Fibroblast of upper back skin (primary cell): ENCODE measurements at regions not wholly inside any gene's neighbourhood (a gene's known extent, or its start where the extent isn't known, plus 50 kb on each side); places are given as distances from the start of the nearest gene placed in this dataset.

ENCODE experiments used
- DNase-seq: peaks from one replicate; pipeline ENCODE4 v3.0.0-alpha.2; 2013

GRCh38 chr4:176383273-176384077 is 63.7 kb downstream of the SPCS3 start:
- no peak for DNase-seq

DNA sequence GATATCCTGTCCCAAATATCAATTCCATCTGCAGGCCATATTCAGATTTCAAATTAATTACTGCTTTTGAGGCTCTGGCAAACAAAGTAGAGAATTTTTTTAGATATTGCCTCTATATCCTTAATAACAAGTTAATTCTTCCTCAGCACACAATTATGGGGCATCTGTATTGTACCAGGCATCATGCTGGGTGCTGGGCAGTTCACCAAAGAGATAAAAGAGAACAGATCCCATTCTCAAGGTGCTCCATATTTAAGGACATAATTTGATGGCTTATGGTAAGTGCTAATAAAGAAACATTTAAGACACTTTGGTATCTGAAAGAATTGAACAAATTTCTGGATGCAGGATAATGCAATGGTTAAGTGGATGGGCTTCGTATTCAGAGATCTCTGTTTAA is 65.8 kb downstream of the SPCS3 start:
- no peak for DNase-seq

GRCh38 chr4:176387571-176387970 is 67.8 kb downstream of the SPCS3 start:
- peak; percentile 56 for DNase-seq

GRCh38 chr4:176393306-176394013 is 73.7 kb downstream of the SPCS3 start:
- no peak for DNase-seq

GRCh38 chr4:176400816-176401461 is 81.2 kb downstream of the SPCS3 start:
- DNase-seq, result peak; percentile 87

- peak; percentile 47 for DNase-seq
Observed at GRCh38 chr4:176404621-176405020, 84.9 kb downstream of the SPCS3 start.

GRCh38 chr4:176406297-176406696 is 86.5 kb downstream of the SPCS3 start:
- DNase-seq, result no peak

DNA sequence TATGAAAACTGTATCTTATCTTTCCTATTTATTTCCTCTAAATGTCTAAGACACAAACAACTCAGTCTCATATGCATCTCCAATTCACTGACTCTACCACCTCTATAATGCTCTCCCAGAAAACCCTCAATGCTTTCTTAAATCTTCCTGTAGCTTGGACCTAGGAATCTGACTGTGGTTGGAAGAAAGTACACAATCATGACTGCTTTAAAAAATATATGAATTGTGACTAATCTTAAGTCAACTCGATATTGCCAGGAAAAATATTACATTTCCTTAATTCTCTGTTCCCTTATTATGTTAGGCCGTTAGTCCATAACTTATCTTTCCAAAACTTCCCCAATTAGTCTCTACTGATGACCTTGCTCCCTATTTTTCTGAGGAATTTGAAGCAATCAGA is 87.0 kb downstream of the SPCS3 start:
- DNase-seq, result peak; percentile 41

GRCh38 chr4:176409627-176410026 is 89.9 kb downstream of the SPCS3 start:
- peak; percentile 35 for DNase-seq

GRCh38 chr4:176413171-176413570 is 93.4 kb downstream of the SPCS3 start:
- no peak for DNase-seq

- peak; percentile 87 for DNase-seq
Observed at GRCh38 chr4:176422001-176422400, 102.2 kb downstream of the SPCS3 start.

DNA sequence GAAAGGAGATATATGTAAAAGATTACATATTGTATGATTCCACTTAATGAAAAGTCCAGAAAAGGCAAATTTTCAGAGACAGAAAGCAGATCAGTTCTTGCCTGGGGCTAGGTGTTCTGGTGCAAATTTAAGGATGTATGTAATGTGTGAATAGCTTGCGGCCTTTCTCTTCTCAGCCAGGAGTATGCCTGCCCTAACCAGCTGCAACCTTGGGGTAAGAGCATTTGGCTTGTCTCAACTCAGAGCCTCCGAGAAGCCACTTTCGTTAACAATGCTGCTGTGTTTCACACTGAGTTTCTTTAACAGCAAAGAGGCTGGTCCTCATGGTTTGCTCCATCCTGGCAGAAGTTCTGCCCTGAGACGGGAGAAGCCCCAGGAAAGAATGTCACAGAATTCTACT is 102.7 kb downstream of the SPCS3 start:
- no peak for DNase-seq

DNA sequence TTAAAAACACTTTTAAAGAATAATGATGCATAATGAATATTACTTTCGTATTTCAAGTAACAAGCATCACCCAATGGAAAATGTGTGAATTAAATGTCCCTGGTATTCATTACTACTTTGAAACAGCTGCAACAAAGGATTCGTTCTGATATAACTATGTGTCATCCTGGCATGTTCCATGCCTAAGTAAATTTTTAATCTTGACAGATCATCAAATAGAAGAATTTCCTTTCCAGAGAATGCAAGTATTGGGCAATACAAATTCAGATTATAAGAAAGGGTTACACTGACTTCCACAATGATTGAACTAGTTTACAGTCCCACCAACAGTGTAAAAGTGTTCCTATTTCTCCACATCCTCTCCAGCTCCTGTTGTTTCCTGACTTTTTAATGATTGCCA is 105.3 kb downstream of the SPCS3 start:
- DNase-seq, result peak; percentile 67

DNA sequence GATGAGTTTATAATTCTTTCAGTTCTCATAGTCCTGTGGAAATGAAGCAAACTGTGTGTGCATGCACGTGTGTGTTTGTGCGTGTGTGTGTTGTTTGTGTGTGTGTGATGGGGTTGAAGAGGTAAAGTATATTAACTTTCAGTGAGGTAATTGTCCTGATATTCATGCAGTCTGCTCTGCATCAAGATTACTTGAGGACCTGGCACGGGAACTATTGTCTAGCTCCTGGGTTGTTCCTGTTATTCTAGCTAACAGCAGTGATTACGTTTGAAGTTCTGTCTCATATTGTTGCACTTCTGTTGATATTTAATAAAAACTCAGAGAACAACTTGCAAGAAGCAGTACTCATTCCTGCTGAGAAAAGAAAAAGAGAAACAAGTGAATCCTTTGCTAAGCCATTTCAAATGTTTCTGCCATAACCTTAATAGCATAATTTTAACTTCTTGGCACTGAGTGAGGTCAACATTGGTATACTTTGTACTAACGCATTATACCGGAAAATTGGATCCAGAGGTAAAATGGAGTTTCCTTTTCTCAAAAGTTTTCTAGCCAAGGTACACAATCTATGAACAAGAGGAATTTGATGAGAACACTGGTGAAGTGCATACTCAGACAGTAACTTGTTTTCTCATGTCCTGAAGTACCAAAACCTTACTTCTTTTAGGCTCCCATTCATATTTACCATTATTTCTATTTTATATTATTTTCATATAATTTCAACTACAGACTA is 113.2 kb downstream of the SPCS3 start:
- DNase-seq, result no peak

DNA sequence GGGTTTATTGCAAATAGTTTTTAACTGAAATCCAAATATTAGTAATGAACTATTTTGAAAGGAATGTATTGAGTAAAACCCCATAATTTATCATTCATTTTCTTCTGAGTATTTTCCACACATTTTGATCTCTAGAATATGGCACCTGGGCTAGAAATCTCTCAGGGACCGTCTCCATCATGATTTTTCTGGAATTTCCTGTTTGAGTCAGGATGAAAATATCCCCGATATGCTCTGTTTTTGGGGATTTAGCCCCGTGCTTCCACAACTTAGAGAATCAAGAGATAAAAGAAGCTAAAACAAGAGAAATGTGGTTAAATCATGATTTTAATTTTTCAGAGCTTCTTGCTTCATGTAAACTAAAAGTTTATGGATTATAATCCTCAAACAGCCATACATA is 114.2 kb downstream of the SPCS3 start:
- peak; percentile 75 for DNase-seq

GRCh38 chr4:176435901-176436292 is 116.1 kb downstream of the SPCS3 start:
- DNase-seq, result peak; percentile 89

GRCh38 chr4:176436293-176436973 is 116.7 kb downstream of the SPCS3 start:
- peak; percentile 72 for DNase-seq

DNA sequence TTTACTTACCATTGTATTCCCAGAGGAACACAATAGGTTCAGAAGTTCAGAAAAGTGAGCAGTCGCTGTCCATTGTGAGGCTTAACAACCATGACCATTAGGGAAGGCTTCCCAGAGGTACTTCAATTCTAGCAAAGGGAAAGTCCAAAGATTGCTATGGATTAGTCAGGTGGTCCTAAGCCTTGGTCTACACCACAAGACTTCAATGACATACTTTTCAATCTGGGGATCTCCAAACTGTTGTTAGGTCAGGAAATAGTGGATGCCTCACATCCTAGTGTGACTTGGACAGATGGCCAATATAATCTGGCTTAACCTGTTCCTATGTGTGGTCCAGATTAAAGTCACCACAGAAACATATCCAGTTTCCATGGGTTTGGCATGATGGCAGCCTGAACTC is 118.0 kb downstream of the SPCS3 start:
- DNase-seq, result no peak

DNA sequence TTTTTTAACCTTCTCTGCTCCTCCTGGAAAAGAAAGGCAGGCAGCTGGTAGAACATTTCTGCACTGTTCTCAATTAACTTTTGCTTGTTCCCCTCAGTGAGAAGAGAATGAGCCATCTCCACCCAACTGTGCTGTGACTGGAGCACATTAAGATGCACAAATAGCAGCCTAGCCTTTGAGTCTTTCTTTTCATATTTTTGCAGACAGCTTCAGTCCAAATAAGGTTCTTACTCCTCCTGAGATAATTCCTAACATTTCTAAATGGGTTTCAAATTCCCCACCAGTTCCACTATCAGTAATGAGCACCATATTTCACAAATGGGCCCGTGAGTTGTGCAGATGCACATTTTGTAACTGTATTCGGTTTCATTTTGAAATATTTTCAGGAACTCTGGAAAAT is 118.6 kb downstream of the SPCS3 start:
- DNase-seq, result peak; percentile 71

- DNase-seq, result no peak
Observed at GRCh38 chr4:176439611-176440010, 119.8 kb downstream of the SPCS3 start.

DNA sequence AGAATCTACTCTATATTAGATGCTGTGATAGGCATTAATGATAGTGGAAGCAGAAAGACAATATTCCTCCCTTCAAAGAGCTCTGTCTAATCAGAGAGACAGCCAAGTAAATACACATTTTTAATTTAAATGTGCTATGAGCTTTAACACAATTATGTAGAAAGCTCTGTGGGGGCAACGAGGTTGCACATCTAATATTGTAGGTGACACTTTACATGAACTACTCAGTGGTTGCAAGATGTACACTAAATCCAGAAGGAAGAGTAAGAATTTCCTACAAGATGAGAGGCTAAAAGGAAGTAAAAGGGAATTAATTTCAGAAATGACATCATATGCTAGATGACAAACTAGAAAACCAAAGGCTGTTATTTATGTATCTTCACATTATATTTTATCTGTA is 120.9 kb downstream of the SPCS3 start:
- no peak for DNase-seq

GRCh38 chr4:176441594-176441993 is 121.8 kb downstream of the SPCS3 start:
- no peak for DNase-seq

GRCh38 chr4:176443117-176443516 is 123.4 kb downstream of the SPCS3 start:
- DNase-seq, result peak; percentile 95
